ENCODE measurements at regions not wholly inside any gene's neighbourhood (a gene's known extent, or its start where the extent isn't known, plus 50 kb on each side); places are given as distances from the start of the nearest gene placed in this dataset.

GRCh38 chr11:29634744-29635143 is 382.1 kb downstream of the KCNA4 start:
- no peak overlapping the region for H3K9ac ChIP-seq (ENCODE audit: insufficient read length)
- no peak overlapping the region for H3K27ac ChIP-seq
- DNase-seq (ENCODE audit: low read depth, low spot score) = no peak
- H3K36me3 ChIP-seq (ENCODE audit: insufficient read depth, low read length) = no peaks in the 10 kb centered on the region
- no peak overlapping the region for H3K4me3 ChIP-seq
- no peaks in the 10 kb centered on the region for H3K9me3 ChIP-seq (ENCODE audit: low read depth, low read length)
- TF ChIP-seq EZH2 (IDR thresholded peaks at IDR 0.05) (no peak), FOXP2 (optimal IDR thresholded peaks at IDR 0.05; ENCODE audit: control extremely low read depth, extremely low read length, insufficient read depth) (no peak), POLR2AphosphoS5 (IDR thresholded peaks at IDR 0.05; ENCODE audit: borderline replicate concordance, low read depth, low read length) (no peak)

DNA sequence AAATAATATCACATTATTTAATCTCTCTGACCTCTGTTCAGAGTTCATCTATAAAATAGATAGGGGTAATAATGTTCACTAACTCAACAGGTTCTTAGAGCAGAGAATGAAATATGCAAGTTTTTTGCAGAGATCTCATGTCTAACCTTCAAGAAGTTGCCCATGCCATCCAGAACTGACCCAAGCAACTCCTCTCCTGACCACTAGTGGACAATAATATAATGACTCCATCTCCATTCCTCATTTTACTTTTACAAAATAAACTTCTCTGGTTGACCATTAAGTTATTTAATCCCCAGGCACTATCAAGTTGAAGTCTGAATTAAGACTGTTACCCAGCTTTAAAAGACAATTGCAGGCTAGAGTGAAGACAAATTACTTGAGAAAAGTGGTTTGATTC is 382.6 kb downstream of the KCNA4 start:
- no peak for DNase-seq (ENCODE audit: low read depth, low spot score)
- Histone ChIP-seq H3K9ac (ENCODE audit: insufficient read length) (no peak overlapping the region), H3K9me3 (ENCODE audit: low read depth, low read length) (no peaks in the 10 kb centered on the region), H3K4me3 (no peak overlapping the region), H3K27ac (no peak overlapping the region), H3K36me3 (ENCODE audit: insufficient read depth, low read length) (no peaks in the 10 kb centered on the region)
- no peak for TF ChIP-seq FOXP2 (optimal IDR thresholded peaks at IDR 0.05; ENCODE audit: control extremely low read depth, extremely low read length, insufficient read depth)
- TF ChIP-seq EZH2 (IDR thresholded peaks at IDR 0.05) = no peak
- no peak for TF ChIP-seq POLR2AphosphoS5 (IDR thresholded peaks at IDR 0.05; ENCODE audit: borderline replicate concordance, low read depth, low read length)

DNA sequence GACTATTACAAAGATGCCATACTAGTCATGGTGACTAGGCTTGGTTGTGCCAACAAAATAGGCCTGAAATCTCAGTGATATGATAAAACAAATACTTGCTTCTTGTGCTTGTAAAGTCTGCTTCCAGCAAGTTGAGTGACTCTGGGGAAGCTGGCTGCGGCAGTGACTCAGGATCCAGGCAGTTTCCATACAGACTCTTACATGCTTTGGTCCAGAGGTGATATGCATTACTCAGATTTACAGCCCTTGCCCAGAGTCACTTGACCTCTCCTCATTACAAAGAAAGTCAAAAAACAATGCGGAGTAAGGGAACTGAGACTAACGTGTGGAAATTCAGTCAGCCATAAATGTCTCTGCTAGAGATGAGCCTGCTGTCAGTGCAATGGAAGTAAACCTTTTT is 387.5 kb downstream of the KCNA4 start:
- TF ChIP-seq FOXP2 (optimal IDR thresholded peaks at IDR 0.05; ENCODE audit: control extremely low read depth, extremely low read length, insufficient read depth) (no peak), EZH2 (IDR thresholded peaks at IDR 0.05) (no peak), POLR2AphosphoS5 (IDR thresholded peaks at IDR 0.05; ENCODE audit: borderline replicate concordance, low read depth, low read length) (no peak)
- Histone ChIP-seq H3K27ac (no peak overlapping the region), H3K4me3 (no peak overlapping the region), H3K9ac (ENCODE audit: insufficient read length) (no peak overlapping the region), H3K9me3 (ENCODE audit: low read depth, low read length) (no peaks in the 10 kb centered on the region), H3K36me3 (ENCODE audit: insufficient read depth, low read length) (no peaks in the 10 kb centered on the region)
- no peak for DNase-seq (ENCODE audit: low read depth, low spot score)

GRCh38 chr11:29628609-29629008 is 388.2 kb downstream of the KCNA4 start:
- no peak overlapping the region for H3K27ac ChIP-seq
- no peak overlapping the region for H3K9ac ChIP-seq (ENCODE audit: insufficient read length)
- no peaks in the 10 kb centered on the region for H3K36me3 ChIP-seq (ENCODE audit: insufficient read depth, low read length)
- H3K4me3 ChIP-seq = no peak overlapping the region
- no peaks in the 10 kb centered on the region for H3K9me3 ChIP-seq (ENCODE audit: low read depth, low read length)
- DNase-seq (ENCODE audit: low read depth, low spot score) = no peak
- TF ChIP-seq EZH2 (IDR thresholded peaks at IDR 0.05) (no peak), FOXP2 (optimal IDR thresholded peaks at IDR 0.05; ENCODE audit: control extremely low read depth, extremely low read length, insufficient read depth) (no peak), POLR2AphosphoS5 (IDR thresholded peaks at IDR 0.05; ENCODE audit: borderline replicate concordance, low read depth, low read length) (no peak)

DNA sequence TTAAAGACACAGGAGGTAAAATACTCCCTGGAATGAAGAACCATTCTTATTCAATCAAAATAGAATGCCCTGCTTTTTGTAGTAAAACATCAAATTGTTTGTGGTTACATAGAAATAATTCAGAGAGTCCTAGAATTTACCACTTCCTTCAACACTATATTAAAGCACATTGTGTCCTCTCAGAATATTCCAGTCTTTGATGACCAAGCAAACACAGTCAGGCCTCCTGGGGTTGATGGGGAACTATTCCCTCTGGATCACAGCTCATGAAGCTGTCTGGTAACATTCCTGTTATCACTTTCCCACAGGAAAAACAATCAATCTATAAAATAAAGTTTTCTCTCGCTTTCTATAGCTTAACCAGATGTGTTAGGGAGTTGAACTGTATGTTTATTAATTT is 389.3 kb downstream of the KCNA4 start:
- no peak for DNase-seq (ENCODE audit: low read depth, low spot score)
- TF ChIP-seq POLR2AphosphoS5 (IDR thresholded peaks at IDR 0.05; ENCODE audit: borderline replicate concordance, low read depth, low read length) (no peak), FOXP2 (optimal IDR thresholded peaks at IDR 0.05; ENCODE audit: control extremely low read depth, extremely low read length, insufficient read depth) (no peak), EZH2 (IDR thresholded peaks at IDR 0.05) (no peak)
- no peak overlapping the region for H3K9ac ChIP-seq (ENCODE audit: insufficient read length)

DNA sequence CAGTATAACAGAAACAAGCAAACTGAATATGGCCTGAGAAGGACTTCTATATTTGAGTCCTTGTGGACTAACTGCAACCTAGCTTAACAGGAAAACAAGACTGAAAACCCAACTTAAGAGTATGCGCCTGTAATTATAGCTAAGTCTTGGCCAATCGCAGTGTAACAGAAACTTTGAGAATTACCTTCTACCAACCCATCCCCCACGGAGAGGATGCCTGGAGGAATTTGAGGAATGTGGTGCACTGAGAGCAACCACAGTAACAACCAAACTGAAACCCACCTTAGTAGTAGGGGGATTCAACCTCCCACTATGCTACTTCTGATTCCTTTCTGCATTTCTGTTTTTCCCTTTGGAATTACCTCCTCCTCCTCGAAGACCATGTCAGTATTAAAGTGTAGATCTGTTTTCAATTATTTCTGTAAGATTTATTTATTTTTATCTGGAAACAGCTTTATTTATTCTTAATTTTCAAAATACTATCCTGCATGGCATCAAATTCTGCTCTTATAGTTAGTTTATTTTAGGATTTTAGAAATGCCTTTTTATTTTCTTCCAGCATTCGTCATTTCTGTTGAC is 393.6 kb downstream of the KCNA4 start:
- no peaks in the 10 kb centered on the region for H3K9me3 ChIP-seq (ENCODE audit: low read depth, low read length)
- no peak overlapping the region for H3K4me3 ChIP-seq
- H3K9ac ChIP-seq (ENCODE audit: insufficient read length) = no peak overlapping the region
- DNase-seq (ENCODE audit: low read depth, low spot score) = no peak
- no peak overlapping the region for H3K27ac ChIP-seq
- TF ChIP-seq POLR2AphosphoS5 (IDR thresholded peaks at IDR 0.05; ENCODE audit: borderline replicate concordance, low read depth, low read length) (no peak), FOXP2 (optimal IDR thresholded peaks at IDR 0.05; ENCODE audit: control extremely low read depth, extremely low read length, insufficient read depth) (no peak), EZH2 (IDR thresholded peaks at IDR 0.05) (no peak)
- H3K36me3 ChIP-seq (ENCODE audit: insufficient read depth, low read length) = no peaks in the 10 kb centered on the region

More for the DNA sequence above, 389.3 kb downstream of the KCNA4 start:
- Histone ChIP-seq H3K9me3 (ENCODE audit: low read depth, low read length) (no peaks in the 10 kb centered on the region), H3K27ac (no peak overlapping the region), H3K4me3 (no peak overlapping the region), H3K36me3 (ENCODE audit: insufficient read depth, low read length) (no peaks in the 10 kb centered on the region)

GRCh38 chr11:29616611-29617010 is 400.2 kb downstream of the KCNA4 start:
- Histone ChIP-seq H3K36me3 (ENCODE audit: insufficient read depth, low read length) (no peaks in the 10 kb centered on the region), H3K27ac (no peak overlapping the region), H3K9me3 (ENCODE audit: low read depth, low read length) (no peaks in the 10 kb centered on the region), H3K9ac (ENCODE audit: insufficient read length) (no peak overlapping the region), H3K4me3 (no peak overlapping the region)
- TF ChIP-seq POLR2AphosphoS5 (IDR thresholded peaks at IDR 0.05; ENCODE audit: borderline replicate concordance, low read depth, low read length) (no peak), FOXP2 (optimal IDR thresholded peaks at IDR 0.05; ENCODE audit: control extremely low read depth, extremely low read length, insufficient read depth) (no peak), EZH2 (IDR thresholded peaks at IDR 0.05) (no peak)
- no peak for DNase-seq (ENCODE audit: low read depth, low spot score)

GRCh38 chr11:29612423-29612822 is 404.4 kb downstream of the KCNA4 start:
- Histone ChIP-seq H3K4me3 (no peak overlapping the region), H3K27ac (no peak overlapping the region), H3K9ac (ENCODE audit: insufficient read length) (no peak overlapping the region), H3K36me3 (ENCODE audit: insufficient read depth, low read length) (no peaks in the 10 kb centered on the region), H3K9me3 (ENCODE audit: low read depth, low read length) (no peaks in the 10 kb centered on the region)
- no peak for DNase-seq (ENCODE audit: low read depth, low spot score)
- TF ChIP-seq EZH2 (IDR thresholded peaks at IDR 0.05) (no peak), FOXP2 (optimal IDR thresholded peaks at IDR 0.05; ENCODE audit: control extremely low read depth, extremely low read length, insufficient read depth) (no peak), POLR2AphosphoS5 (IDR thresholded peaks at IDR 0.05; ENCODE audit: borderline replicate concordance, low read depth, low read length) (no peak)
